ENCODE measurements at regions not wholly inside any gene's neighbourhood (a gene's known extent, or its start where the extent isn't known, plus 50 kb on each side); places are given as distances from the start of the nearest gene placed in this dataset.

GRCh38 chr1:60764489-60764888, 317.9 kb upstream of the NFIA start:
- TF ChIP-seq YY1 (IDR thresholded peaks at IDR 0.05; ENCODE audit: insufficient read depth, insufficient read length) (no peak), ZNF274 (IDR thresholded peaks at IDR 0.05; ENCODE audit: low read depth, low read length) (no peak), SUZ12 (IDR thresholded peaks at IDR 0.05; ENCODE audit: extremely low read depth, insufficient read depth, insufficient read length) (no peak)
